B cell (primary cell): ENCODE measurements at regions not wholly inside any gene's neighbourhood (a gene's known extent, or its start where the extent isn't known, plus 50 kb on each side); places are given as distances from the start of the nearest gene placed in this dataset.

Source experiments
- ATAC-seq: fragments of 200-7000 bp; cut with Tn5 transposase; one replicate; pipeline ENCODE4 v1.10.0; 2021; ENCODE audit warnings: low read depth, mild to moderate bottlenecking, moderate number of reproducible peaks, moderate library complexity
- CTCF ChIA-PET: fragments of 350-600 bp; sonication (Branson Sonifier 250); formaldehyde crosslinking; loops from one replicate; lab custom pipeline; 2021; ENCODE audit warnings: antibody characterized with exemption, inconsistent platforms; lab: Charles Lee
- POLR2A ChIA-PET: fragments of 350-600 bp; sonication (Branson Sonifier 250); formaldehyde crosslinking; loops from one replicate; lab custom pipeline; 2021; ENCODE audit warnings: antibody characterized with exemption; lab: Charles Lee
- DNase-seq: peaks from one replicate; pipeline ENCODE4 v3.0.0; 2013
- H2AFZ ChIP-seq: 2 replicates; pipeline ENCODE4 v1.6.1; 2012; ENCODE audit warnings: mild to moderate bottlenecking, low read depth, low read length; ENCODE audit not compliant: insufficient read depth, poor library complexity, severe bottlenecking
- H3K27ac ChIP-seq, 2 donors: 1 replicate in 1 of 2; 2 replicates in 1 of 2; pipeline ENCODE4 v1.5.1; 2012 to 2013; ENCODE audit warnings: low read length in 2 of 2, mild to moderate bottlenecking in 2 of 2, moderate library complexity in 1 of 2
- H3K27me3 ChIP-seq, 4 experiments: fragments of 200-600 bp in 1 of 4; sonication (generic) in 1 of 4; replicated peaks in 1 of 4; 1 replicate in 2 of 4; 2 replicates in 2 of 4; pipeline versions ENCODE4 v1.6.1 to v1.7.0; 2013 to 2016; ENCODE audit warnings: low read length in 3 of 4, mild to moderate bottlenecking in 2 of 4, mixed read lengths in 1 of 4, moderate library complexity in 1 of 4; ENCODE audit not compliant: insufficient read depth in 4 of 4, control insufficient read depth in 3 of 4; ENCODE audit errors: control extremely low read depth in 1 of 4
- H3K36me3 ChIP-seq, 2 experiments: replicated peaks in 1 of 2; 1 replicate in 1 of 2; 2 replicates in 1 of 2; pipeline versions ENCODE4 v1.6.1 to v1.7.1; 2013; ENCODE audit warnings: low read length in 1 of 2; ENCODE audit not compliant: insufficient read depth in 2 of 2, control insufficient read depth in 1 of 2; ENCODE audit errors: control extremely low read depth in 1 of 2, extremely low read depth in 1 of 2
- H3K4me1 ChIP-seq, 2 donors: fragments of 200-600 bp in 1 of 2; sonication (generic) in 1 of 2; 1 replicate in 1 of 2; 2 replicates in 1 of 2; pipeline versions ENCODE4 v1.5.1 to v1.6.1; 2013 to 2017; ENCODE audit warnings: low read length in 2 of 2; ENCODE audit not compliant: control insufficient read depth in 2 of 2, insufficient read depth in 2 of 2
- H3K4me2 ChIP-seq: replicated peaks from 2 replicates; pipeline ENCODE3; 2012; ENCODE audit warnings: mild to moderate bottlenecking, low read depth, low read length; ENCODE audit not compliant: poor library complexity, severe bottlenecking
- H3K4me3 ChIP-seq, 5 experiments: fragments of 200-600 bp in 1 of 5; sonication (generic) in 1 of 5; 1 replicate in 3 of 5; 2 replicates in 2 of 5; pipeline versions ENCODE4 v1.5.1 to v1.7.0; 2011 to 2016; ENCODE audit warnings: low read length in 4 of 5, mild to moderate bottlenecking in 4 of 5, low read depth in 2 of 5, control low read depth in 1 of 5, moderate library complexity in 1 of 5; ENCODE audit not compliant: insufficient read depth in 1 of 5; ENCODE audit errors: control extremely low read depth in 1 of 5, extremely low read depth in 1 of 5
- H3K79me2 ChIP-seq: fragments of 200-600 bp; sonication (generic); one replicate; pipeline ENCODE4 v1.6.0; 2016; ENCODE audit warnings: low read length; ENCODE audit not compliant: control insufficient read depth, insufficient read depth
- H3K9ac ChIP-seq: fragments of 200-600 bp; sonication (generic); 2 replicates; pipeline ENCODE4 v1.6.1; 2017; ENCODE audit warnings: mild to moderate bottlenecking, low read length, moderate library complexity
- H3K9me3 ChIP-seq, 3 donors: one replicate each; pipeline versions ENCODE4 v1.6.1 to v1.7.1; 2013; ENCODE audit warnings: low read length in 2 of 3; ENCODE audit not compliant: control insufficient read depth in 2 of 3, insufficient read depth in 1 of 3; ENCODE audit errors: control extremely low read depth in 1 of 3
- H4K20me1 ChIP-seq: 2 replicates; pipeline ENCODE4 v1.6.0; 2012; ENCODE audit warnings: mild to moderate bottlenecking, low read length; ENCODE audit not compliant: insufficient read depth, control insufficient read depth, poor library complexity, severe bottlenecking
- H3K27ac Mint-ChIP-seq: one replicate; pipeline ENCODE4 v1.8.0; 2021; ENCODE audit warnings: mixed read lengths
- H3K27me3 Mint-ChIP-seq: one replicate; pipeline ENCODE4 v1.8.0; 2021; ENCODE audit warnings: mixed read lengths
- H3K4me1 Mint-ChIP-seq: one replicate; pipeline ENCODE4 v1.8.0; 2021; ENCODE audit warnings: mixed read lengths
- H3K4me3 Mint-ChIP-seq: one replicate; pipeline ENCODE4 v1.8.0; 2021; ENCODE audit warnings: mixed read lengths
- H3K9me3 Mint-ChIP-seq: one replicate; pipeline ENCODE4 v1.8.0; 2022; ENCODE audit warnings: mixed read lengths; ENCODE audit not compliant: insufficient read depth
- CTCF ChIP-seq: fragments of 200-600 bp; IDR thresholded peaks from one replicate; pipeline ENCODE4 v1.8.0; 2022; ENCODE audit warnings: antibody characterized with exemption, mild to moderate bottlenecking
- EZH2 ChIP-seq: IDR thresholded peaks from 2 replicates; pipeline ENCODE4 v1.6.1; 2012; ENCODE audit warnings: borderline replicate concordance, low read depth, mild to moderate bottlenecking, moderate library complexity, low read length; ENCODE audit not compliant: insufficient read depth, poor library complexity, severe bottlenecking
- WGBS: methylation state at CpG from one replicate; pipeline ENCODE4 v1.1.5; 2013; ENCODE audit warnings: missing lambda C conversion rate; ENCODE audit not compliant: insufficient coverage; 5-methylcytosine and 5-hydroxymethylcytosine counted together
- intact Hi-C: fragments of 100-400 bp; cut with micrococcal nuclease; formaldehyde crosslinking; loops from one replicate; pipeline ENCODE4 v1.10.0; 2022

GRCh38 chr6:44635486-44635885 is 248.0 kb downstream of the CDC5L start:
- peaks cover 0 to 4% (median 2%) of the 10 kb centered on the region in 3 donors for H3K9me3 ChIP-seq
- WGBS, result 80% methylated on average over 1 of the region's 4 CpGs
- H4K20me1 ChIP-seq, result no peaks in the 10 kb centered on the region
- Mint-ChIP-seq H3K27ac (no peak overlapping the region), H3K4me1 (no peaks in the 10 kb centered on the region), H3K27me3 (peaks cover 31% of the 10 kb centered on the region), H3K9me3 (no peaks in the 10 kb centered on the region), H3K4me3 (no peak overlapping the region)
- H3K27ac ChIP-seq, result no peak overlapping the region
- no peaks in the 10 kb centered on the region for H3K4me1 ChIP-seq
- ChIA-PET CTCF (no interaction called here), POLR2A (interaction anchor here (0.7 kb wide), 1 partner anchor 600 kb away, joined by 3 read pairs; no protein-coding TSS in a partner anchor)
- intact Hi-C loops, result no loop called here
- DNase-seq (no peak), ATAC-seq (no peak)
- H3K27me3 ChIP-seq, result no peaks in the 10 kb centered on the region
- H3K9ac ChIP-seq, result no peak overlapping the region
- no peaks in the 10 kb centered on the region for H3K36me3 ChIP-seq
- no peak overlapping the region for H3K4me3 ChIP-seq
- H3K79me2 ChIP-seq, result no peaks in the 10 kb centered on the region
- H3K4me2 ChIP-seq, result no peak overlapping the region
- no peak for TF ChIP-seq EZH2
- TF ChIP-seq CTCF, result no peak
- no peak overlapping the region for H2AFZ ChIP-seq

- no peak overlapping the region for H3K4me2 ChIP-seq
- peaks cover 20% of the 10 kb centered on the region for H3K27me3 Mint-ChIP-seq
- intact Hi-C loops, result no loop called here
- ATAC-seq, result no peak
- WGBS, result 88% methylated on average over 14 of the region's 14 CpGs
- H3K9ac ChIP-seq, result no peak overlapping the region
- no peaks in the 10 kb centered on the region for H3K27me3 ChIP-seq
- no peak overlapping the region for H3K4me3 ChIP-seq
- CTCF ChIA-PET, result no interaction called here
- H3K79me2 ChIP-seq, result no peaks in the 10 kb centered on the region
- H3K36me3 ChIP-seq, result no peaks in the 10 kb centered on the region
- no peak overlapping the region for H3K27ac Mint-ChIP-seq
- H3K4me1 ChIP-seq, result no peaks in the 10 kb centered on the region
- no peak overlapping the region for H2AFZ ChIP-seq
- peaks cover 0 to 4% (median 2%) of the 10 kb centered on the region in 3 donors for H3K9me3 ChIP-seq
- no peak overlapping the region for H3K27ac ChIP-seq
- H3K4me3 Mint-ChIP-seq, result no peak overlapping the region
- no peak for DNase-seq
- POLR2A ChIA-PET, result no interaction called here
- H3K4me1 Mint-ChIP-seq, result no peaks in the 10 kb centered on the region
- TF ChIP-seq CTCF (no peak), EZH2 (no peak)
- no peaks in the 10 kb centered on the region for H3K9me3 Mint-ChIP-seq
- no peaks in the 10 kb centered on the region for H4K20me1 ChIP-seq
Observed at GRCh38 chr6:44636561-44637248, 249.2 kb downstream of the CDC5L start.
